ENCODE measurements at regions not wholly inside any gene's neighbourhood (a gene's known extent, or its start where the extent isn't known, plus 50 kb on each side); places are given as distances from the start of the nearest gene placed in this dataset.
"Not testable (repeated sequence)": the region's sequence is repeated elsewhere in the genome, so short reads cannot be mapped to it uniquely, and the experiment has no call there.

DNA sequence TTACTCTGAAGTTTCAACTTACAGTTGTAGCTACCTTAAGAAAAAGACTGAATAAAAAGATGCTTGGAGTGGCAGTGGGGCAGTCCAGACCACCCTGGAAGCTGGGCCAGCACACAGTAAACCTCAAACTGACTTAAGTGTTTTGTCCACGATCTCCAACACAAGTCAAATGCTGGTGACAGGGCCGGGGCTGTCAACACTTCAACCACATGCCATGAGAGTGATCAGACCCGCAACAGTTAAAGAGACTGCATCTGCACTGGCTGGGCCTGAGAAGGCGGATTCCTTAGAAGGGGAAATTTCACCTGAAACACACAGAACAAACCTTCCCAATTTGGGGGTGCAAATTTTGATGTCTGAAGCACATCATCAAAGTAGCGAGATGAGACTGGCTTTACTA lies 223.5 kb upstream of the CAND1 start:
- DNase-seq: no peak

DNA sequence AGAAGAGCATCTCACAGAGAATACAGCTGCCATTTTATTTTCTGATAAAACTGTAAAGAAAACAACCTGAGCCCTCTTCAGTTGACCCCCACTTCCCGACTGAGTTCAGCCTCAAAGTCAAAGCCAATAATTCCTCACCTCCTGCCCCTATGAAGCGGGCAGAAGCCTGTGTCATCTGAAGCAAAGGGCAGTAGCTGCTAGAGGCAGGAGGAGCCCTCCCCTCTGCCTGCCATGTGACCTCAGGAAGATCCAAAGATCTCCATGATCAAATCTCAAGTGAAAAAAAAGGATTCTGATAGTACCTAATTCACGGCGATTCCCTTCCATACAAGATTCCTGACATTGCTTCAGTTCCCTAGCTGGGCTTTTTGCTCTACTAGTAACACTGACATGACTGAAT lies 223.1 kb upstream of the CAND1 start:
- no peak for DNase-seq

DNA sequence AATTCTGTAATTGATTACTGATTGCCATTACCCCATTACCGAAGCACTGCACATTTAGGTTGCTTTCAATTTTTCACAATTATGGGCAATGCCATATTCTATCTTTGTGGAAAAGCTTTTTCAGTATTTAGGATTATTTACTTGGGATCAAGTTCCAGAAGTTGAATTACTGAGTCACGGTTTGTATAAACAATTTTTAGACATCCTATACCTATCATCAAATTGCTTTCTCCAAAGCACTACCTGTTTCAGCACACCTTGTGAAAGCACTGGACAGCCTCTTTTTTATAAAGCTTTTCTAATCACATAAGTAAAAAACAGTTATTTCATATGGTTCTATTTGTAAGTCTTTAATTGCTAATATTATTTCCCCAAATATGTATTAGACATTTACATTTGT lies 221.5 kb upstream of the CAND1 start:
- DNase-seq: no peak

DNA sequence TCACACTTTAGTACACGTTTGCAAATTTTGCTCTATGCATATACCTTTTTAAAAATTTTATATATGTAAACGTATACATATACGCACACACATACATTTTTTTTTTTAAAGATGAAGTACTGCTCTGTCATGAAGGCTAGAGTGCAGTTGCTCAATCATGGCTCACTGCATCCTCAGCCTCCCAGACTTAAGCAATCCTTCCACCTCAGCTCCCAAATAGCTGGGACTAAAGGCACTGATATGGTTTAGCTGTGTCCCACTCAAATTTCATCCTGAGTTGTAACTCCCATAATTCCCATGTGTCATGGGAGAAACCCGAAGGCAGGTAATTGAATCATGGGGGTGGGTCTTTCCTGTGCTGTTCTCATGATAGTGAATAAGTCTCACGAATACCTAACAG lies 220.8 kb upstream of the CAND1 start:
- no peak for DNase-seq

DNA sequence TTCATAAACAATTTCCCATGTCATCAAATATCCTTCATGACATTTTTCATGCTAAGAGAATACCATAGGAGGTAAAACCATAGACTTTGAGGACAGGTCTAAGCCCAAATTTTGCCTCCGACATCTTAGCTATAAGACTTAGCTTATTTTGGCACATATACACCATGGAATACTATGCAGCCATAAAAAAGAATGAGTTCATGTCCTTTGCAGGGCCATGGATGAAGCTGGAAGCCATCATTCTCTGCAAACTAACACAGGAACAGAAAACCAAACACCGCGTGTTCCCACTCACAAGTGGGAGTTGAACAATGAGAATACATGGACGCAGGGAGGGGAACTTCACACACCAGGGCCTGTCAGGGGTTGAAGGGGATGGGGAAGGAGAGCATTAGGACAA lies 220.0 kb upstream of the CAND1 start:
- not testable (repeated sequence) for DNase-seq

DNA sequence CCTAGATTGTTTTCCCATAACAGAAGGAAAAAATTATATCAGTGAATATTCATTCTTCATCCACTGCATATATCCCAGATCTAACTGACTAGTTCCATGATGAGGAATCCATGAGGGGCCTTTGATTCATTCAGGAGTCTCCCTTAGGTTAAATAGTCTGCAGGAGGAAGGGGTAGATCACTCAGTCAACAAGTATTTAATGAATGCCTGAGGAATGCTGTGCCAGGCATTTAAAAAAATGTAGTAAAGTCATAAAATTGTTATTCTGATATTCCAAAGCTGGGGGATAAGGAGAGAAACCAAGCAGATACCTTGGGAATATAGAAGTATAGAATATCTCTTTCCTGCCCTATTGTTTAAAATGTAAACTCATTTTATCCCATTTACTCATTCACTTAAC lies 216.2 kb upstream of the CAND1 start:
- no peak for DNase-seq

DNA sequence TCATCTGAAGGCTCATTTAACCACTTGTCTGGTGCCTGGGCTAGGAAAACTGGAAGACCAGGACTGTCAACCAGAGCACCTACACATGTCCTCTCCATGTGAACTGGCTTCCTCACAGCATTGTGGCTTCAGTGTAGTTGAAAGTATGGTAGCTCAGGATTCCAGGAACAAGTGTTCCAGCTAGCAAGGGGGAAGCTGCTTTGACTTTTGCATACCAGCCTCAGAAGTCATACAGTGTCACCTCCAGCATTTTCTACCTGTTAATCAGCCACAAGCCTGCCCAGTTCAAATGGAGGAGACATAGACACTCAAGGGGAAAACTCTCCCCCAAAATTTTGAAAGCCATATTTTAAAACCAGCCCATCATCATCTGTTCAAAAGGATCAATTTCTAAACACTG lies 212.8 kb upstream of the CAND1 start:
- no peak for DNase-seq

DNA sequence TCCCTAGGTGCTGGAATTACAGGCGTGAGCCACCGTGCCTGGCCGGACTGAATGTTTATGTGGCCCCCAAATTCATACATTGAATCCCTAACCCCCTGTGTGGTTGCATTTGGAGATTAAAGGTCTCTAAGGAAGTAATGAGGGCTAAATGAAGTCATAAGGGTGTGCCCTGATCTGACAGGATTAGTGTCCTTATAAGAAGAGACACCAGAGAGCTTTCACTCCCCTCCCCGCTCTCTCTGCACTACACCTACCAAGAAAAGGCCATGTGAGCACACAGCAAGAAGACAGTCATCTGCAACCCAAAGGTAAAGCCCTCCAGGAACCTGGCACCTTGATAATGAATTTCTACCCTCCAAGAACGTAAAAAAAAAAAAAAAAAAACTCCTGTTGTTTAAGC lies 212.1 kb upstream of the CAND1 start:
- DNase-seq: no peak

DNA sequence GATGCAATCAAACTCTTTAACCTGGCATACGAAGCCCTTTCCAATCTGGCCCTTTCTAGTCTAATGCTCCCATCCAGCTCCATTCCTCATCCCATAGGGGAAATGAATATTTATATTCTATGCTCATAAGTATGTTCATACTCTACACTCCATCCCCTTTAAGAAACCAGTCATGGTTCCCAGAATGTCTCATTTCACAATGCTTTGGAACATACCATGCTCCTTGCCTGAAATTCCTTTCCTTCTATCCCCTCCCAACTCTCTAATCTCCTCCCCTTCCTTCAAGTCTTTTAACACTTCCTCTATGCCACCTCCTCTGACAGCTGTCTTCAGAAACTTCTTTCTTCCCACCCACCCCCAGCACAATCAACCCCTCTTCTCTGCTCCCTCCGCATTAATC lies 207.0 kb upstream of the CAND1 start:
- DNase-seq: no peak

DNA sequence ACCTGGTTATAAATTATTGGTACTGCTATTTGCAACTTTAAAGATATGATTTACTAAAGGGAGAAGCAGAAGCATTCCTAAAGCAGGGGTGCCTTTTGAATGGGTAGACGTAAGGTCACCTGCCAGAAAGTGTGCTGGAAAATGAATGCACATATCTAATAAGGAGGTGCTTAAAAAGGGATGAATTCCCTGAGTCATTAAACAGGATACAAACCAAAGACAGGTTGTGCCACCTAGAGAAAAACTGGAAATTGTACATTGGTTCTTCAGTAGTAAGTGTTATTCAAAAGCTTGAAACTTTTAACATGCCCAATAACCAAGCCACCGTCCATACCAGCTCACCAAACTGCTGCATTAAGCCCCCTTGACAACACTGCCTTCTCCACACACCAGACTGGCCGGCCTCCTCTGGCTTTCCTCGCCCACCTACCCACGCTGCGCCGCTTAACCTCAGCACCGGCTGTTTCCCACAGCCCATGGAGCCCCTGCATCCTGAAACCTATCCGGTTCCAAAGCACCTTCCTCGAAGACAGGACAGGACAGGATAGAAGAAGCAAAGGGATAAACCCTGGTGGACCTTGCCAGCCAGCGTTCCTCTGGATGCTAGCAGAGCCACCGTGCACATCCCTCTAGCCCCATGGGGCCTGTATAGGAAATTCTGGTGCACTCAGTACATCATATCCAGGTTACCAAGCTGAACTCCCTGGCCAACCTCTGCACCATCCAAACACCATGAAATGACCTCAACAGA lies 201.5 kb upstream of the CAND1 start:
- no peak for DNase-seq

DNA sequence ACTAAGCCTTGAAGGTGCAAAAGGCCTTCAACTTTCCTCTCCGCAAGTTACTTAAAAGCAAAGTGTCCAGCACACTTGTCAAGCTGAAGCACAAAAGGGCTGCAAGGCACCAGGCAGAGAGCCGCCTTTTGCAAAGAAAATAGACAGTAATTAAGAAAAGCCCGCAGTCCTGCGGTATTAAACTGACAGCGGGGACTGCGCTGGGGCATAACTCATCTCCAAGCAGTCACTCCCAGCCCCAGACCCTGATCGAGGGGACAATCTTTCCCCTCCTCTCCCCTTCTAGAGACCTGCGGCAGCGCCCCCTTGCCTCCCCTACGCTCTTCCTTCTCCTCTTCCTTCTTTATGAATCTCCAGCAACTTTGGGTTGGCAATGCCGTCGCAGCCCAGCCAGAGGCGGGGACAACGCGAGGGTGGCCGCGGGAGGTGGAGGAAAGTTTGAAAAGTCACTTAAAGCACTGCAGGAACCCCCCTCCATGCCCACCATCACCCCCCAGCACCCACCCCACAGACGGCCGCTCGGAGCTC lies 200.9 kb upstream of the CAND1 start:
- no peak for DNase-seq

DNA sequence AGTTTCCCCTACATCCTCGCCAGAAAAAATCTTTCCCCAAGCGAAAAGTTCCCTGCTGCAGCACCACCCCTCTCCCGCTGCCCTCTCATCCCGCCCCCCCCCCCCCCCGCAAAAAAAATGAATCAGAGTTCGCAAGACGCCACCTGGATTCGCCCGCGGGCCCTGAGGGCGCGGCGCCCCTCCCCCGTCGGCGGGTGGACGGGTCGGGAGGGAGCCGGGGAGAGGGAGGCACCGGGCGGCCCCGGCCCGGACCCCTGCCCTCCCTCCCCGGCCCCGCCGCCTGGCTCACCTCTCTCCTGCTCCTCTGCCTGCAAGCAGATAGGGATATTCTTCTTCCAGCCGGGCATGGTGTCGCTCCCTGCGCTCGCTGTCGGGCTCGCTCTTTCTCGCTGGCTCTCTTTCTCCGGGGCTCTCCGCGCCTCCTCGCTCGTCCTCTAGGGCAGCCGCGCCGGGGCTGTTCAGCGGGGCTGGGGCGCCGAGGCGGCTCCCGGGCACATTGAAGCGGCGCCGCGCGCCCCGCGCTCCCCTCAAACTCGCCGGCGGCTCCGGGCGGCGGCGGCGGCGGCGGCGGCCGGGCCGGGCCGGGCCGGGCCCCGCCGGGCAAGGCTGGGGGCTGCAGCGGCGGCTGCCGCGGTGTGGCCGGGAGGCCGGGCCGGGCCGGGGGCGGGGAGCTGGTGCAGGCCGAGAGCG lies 200.3 kb upstream of the CAND1 start:
- peak; percentile 21 for DNase-seq

DNA sequence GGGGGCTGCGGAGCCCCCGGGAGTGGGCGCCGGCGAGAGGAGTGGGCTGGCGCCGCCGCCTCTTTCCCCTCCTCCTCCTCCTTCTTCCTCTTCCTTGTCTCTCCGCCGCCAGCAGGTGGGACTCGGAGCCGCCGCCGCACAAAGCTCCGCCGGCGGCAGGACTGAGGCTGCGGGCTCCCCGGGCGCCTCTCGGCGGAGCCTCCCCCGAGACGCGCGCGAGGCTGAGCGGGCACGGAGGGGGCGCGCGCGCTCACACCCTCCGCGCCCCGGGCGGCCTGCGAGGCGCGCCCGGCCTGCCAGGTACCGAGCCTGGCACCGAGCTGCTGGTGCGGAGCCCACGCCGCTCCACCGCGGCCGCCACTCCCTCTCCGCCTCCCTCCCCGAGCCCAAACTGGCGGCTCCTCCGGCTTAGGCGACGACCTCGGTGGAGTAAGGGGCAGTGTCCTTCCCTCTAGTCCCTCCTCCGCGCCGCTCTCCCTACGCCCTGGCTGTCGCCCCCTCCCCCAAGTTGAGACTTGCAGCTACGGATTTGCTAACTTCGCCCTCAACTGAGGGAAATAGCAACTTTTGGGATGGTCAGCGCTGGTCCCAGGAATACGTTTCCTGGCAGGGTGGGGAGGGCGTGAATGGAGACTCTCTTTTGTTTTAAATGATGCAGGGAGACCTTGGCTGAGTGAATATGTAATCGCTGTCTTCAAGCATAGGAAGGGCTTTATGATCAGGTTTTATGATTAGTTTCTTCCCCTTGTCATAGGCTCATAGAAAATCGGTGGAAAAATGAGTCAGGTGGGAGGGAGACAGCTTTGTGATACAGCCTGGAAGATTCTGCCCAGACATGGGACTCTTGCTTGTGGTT lies 199.5 kb upstream of the CAND1 start:
- DNase-seq: peak; percentile 16

DNA sequence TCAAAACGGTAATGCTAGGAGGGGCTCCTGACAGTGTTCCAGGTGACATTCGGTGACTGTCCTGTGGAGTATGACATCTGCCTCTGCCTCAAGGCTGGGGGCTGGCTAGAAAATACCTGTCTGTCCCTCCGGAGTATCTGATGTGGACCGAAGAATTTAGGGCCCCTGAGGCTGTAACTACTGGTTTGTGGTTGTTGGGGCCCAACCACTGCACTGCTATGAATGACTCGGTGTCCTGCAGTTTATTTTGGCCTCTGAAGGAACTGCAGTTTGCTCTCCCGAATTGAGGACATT lies 198.9 kb upstream of the CAND1 start:
- DNase-seq: no peak

DNA sequence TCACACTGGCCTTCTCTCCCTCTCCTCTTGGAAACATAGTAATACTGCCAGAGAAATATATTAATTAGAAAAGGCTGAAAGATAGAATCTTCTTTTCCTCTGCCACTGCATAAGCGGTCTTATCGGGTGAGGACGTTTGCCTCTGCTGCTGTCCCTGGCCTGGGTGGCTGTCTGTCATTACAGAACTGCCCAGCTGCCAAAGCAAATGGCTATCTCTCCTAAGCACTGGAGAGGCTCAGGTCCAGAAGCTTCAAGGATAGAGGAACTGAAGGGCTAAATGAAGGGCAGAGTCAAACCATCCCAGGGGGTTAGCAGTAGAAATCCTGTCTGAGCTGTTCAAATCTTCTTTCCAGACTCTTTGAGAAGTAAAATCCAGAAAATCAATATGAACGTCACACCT lies 198.6 kb upstream of the CAND1 start:
- DNase-seq: no peak

DNA sequence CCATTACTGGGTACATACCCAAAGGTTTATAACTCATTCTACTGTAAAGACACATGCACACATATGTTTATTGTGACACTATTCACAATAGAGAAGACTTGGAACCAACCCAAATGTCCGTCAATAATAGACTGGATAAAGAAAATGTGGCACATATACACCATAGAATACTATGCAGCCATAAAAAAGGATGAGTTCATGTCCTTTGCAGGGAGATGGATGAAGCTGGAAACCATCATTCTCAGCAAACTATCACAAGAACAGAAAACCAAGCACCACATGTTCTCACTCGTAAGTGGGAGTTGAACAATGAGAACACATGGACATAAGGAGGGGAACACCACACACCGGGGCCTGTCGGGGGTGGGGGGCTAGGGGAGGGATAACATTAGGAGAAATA lies 196.9 kb upstream of the CAND1 start:
- DNase-seq: not testable (repeated sequence)

DNA sequence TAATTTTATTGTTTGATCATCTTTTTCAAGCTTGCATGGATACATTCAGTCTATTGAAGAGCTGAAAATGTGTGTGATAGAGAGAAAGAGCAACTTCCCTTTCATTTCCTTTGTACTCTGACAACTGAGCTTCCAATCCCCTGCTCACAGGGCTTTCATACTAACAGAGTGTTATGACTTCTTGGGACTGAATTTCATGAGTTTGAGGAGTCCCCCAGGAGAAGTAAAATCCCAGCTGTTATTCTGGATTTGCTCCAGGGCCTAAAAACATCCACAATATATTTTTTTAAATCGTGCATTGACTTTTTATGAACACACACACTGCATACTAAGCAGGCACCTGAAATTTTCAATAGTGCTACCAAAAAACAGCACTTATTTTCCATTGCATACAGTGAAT lies 195.8 kb upstream of the CAND1 start:
- no peak for DNase-seq

DNA sequence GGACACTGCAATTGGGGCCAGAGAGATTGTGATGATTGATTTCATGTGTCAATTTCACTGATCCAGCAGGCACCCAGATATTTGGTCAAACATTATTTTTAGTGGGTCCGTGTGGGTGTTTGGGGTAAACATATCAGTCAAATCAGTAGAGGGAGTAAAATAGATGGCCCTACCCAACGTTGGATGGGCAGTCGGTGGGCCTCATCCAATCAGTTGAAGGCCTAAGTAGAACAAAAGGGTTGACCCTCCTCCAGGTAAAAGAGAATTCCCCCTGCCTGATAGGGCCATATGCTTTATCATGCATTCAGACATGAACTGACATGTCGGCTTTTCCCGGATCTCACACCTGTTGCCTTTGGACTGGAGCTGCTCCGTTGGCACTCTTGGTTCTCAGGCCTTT lies 195.1 kb upstream of the CAND1 start:
- no peak for DNase-seq

DNA sequence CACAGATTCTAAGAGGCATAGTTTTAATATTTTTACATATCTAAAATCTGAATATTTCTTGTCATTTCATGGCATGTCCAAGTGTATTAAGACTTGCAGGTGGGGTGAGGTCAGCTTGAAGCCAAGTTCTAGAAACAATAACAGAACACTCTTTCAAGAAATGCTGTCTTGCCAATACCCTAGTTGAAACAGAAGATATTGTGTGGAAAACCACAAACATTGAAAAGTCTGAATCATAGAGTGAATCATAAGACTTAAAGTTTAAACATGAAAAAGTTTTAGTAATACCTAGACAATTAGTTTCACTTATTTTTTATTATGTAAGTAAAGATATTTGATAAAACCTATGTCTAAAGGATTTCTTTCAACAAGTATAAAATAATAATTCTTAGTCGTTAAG lies 191.5 kb upstream of the CAND1 start:
- DNase-seq: no peak

DNA sequence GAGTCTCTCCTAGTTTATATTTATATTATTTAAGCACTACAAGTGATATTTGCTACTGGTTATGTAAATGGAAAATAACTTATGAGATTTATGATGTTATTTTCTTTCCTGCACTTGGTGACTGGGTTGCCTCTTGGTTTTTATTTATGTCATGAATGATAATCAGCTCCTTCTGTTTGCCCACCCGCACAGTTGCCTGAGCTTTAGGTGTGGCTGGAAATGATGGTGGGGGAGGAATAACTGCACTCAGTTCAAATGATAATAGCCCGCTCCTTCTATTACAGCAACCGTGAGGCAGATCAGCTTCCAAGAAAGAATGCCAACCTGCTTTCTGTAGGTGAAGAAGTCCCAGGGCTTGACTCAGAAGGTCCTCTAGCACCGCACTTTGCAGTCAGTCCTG lies 190.2 kb upstream of the CAND1 start:
- DNase-seq: no peak

DNA sequence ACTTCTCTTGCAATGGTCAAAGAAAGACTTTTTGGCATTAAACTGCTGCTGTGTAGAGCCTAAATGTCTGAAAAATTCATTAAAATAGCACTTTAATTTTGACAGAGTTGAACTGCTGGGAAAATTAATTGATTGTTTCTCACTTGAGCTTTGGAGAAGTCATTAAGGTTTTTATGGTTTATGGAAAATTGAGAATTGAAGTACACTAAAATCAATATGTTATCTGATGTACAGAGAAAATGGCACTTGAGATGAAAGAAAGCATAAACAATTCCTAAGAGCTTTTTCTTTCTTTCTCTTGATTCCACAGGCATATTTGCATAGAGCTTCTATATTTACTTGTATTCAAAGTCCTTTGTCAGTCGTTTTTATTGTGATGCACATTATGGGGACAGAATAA lies 188.5 kb upstream of the CAND1 start:
- no peak for DNase-seq

DNA sequence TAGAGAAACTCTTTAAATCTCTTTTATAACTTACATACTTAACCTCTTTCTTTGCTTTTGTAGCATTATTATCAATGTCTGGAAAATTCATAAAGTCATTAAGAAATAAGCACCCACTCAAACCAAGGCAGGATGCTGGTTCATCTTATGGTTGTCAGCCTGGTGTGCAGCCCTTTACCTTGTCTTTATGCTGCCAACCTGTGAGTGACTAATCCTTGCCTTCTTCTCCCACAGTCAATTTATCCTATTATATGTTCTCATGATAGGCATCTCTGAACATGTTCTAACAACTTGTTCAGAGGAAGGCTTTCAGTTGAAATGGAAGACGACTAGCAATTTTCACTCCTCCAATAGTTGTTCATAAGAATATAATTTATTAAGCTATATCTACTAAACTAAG lies 186.9 kb upstream of the CAND1 start:
- no peak for DNase-seq

DNA sequence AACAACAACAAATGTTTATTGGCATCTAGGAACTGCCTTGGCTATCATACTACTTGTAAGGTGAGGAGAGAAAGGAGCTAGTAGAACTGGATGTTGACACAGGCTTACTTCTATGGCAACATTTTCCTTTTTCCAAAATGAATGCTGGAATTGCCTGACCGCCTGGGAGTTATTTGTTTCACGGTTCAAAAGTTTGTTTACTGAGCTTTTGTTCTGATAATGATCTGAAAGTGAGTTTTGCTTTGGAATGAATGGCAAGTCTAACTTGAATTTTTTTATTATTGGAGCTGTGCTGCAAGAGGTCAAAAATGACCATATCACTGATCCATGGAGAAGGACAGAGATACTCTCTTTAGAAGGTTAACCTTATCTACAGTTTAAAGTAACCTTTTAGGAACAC lies 183.5 kb upstream of the CAND1 start:
- DNase-seq: no peak

DNA sequence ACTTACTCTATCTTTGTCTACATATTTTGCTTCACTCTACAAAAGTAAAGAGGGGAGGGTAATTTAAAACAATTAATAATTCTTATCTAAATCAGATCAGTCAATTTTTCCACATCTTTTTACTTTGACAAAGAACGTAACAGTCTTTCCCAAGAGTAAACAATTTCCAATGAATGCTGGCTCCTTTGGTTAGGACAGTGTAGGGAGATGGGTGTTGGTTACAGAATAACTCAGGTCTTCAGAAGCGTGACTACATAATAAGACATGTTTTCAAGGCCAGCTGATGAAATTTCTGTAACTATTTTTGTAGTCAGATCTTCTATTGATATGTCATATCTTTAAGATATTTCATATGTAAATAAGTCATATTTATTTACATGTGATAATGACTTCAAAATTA lies 183.0 kb upstream of the CAND1 start:
- DNase-seq: no peak
